Nephron progenitor cell (in vitro differentiated cells): ENCODE measurements at regions not wholly inside any gene's neighbourhood (a gene's known extent, or its start where the extent isn't known, plus 50 kb on each side); places are given as distances from the start of the nearest gene placed in this dataset.

Experiments used
- DNase-seq: peaks from one replicate; pipeline ENCODE4 v3.0.0; 2021
- H3K27ac Mint-ChIP-seq: 2 replicates; pipeline ENCODE4 v1.8.0; 2021; ENCODE audit warnings: mild to moderate bottlenecking, moderate library complexity, mixed read lengths
- H3K27me3 Mint-ChIP-seq: 2 replicates; pipeline ENCODE4 v1.8.0; 2021; ENCODE audit warnings: mild to moderate bottlenecking, low read depth, mixed read lengths; ENCODE audit not compliant: poor library complexity
- H3K36me3 Mint-ChIP-seq: 2 replicates; pipeline ENCODE4 v1.8.0; 2021; ENCODE audit warnings: low read depth, mixed read lengths
- H3K4me1 Mint-ChIP-seq: 2 replicates; pipeline ENCODE4 v1.8.0; 2021; ENCODE audit warnings: mixed read lengths
- H3K4me3 Mint-ChIP-seq: 2 replicates; pipeline ENCODE4 v1.8.0; 2021; ENCODE audit warnings: mild to moderate bottlenecking, moderate library complexity, mixed read lengths
- H3K9me3 Mint-ChIP-seq: 2 replicates; pipeline ENCODE4 v1.8.0; 2021; ENCODE audit warnings: mild to moderate bottlenecking, moderate library complexity, mixed read lengths
- CTCF ChIP-seq: fragments of 200-600 bp; sonication (generic); IDR thresholded peaks from 2 replicates; pipeline ENCODE4 v1.5.0; 2021; ENCODE audit warnings: antibody characterized with exemption

- peaks cover 3% of the 10 kb centered on the region for H3K27me3 Mint-ChIP-seq
- no peak for DNase-seq
- H3K4me3 Mint-ChIP-seq: no peak overlapping the region
- no peak overlapping the region for H3K27ac Mint-ChIP-seq
- H3K36me3 Mint-ChIP-seq: no peaks in the 10 kb centered on the region
- H3K9me3 Mint-ChIP-seq: peaks cover 4% of the 10 kb centered on the region
- no peak for TF ChIP-seq CTCF
- no peaks in the 10 kb centered on the region for H3K4me1 Mint-ChIP-seq
Measured at GRCh38 chr18:73163236-73163635, 295.4 kb upstream of the NETO1 start.

- Mint-ChIP-seq H3K4me1 (no peaks in the 10 kb centered on the region), H3K9me3 (no peaks in the 10 kb centered on the region), H3K4me3 (no peak overlapping the region), H3K27ac (no peak overlapping the region), H3K36me3 (no peaks in the 10 kb centered on the region), H3K27me3 (no peaks in the 10 kb centered on the region)
- TF ChIP-seq CTCF: no peak
- DNase-seq: no peak
Measured at GRCh38 chr18:73156117-73156516, 288.3 kb upstream of the NETO1 start.

GRCh38 chr18:73153271-73153670 lies 285.5 kb upstream of the NETO1 start:
- H3K36me3 Mint-ChIP-seq: no peaks in the 10 kb centered on the region
- no peaks in the 10 kb centered on the region for H3K9me3 Mint-ChIP-seq
- no peak overlapping the region for H3K27ac Mint-ChIP-seq
- no peak for TF ChIP-seq CTCF
- H3K4me3 Mint-ChIP-seq: no peak overlapping the region
- H3K27me3 Mint-ChIP-seq: no peaks in the 10 kb centered on the region
- no peak for DNase-seq
- no peaks in the 10 kb centered on the region for H3K4me1 Mint-ChIP-seq

- no peaks in the 10 kb centered on the region for H3K36me3 Mint-ChIP-seq
- H3K27ac Mint-ChIP-seq: no peak overlapping the region
- no peak for DNase-seq
- no peaks in the 10 kb centered on the region for H3K9me3 Mint-ChIP-seq
- no peak for TF ChIP-seq CTCF
- H3K27me3 Mint-ChIP-seq: no peaks in the 10 kb centered on the region
- no peaks in the 10 kb centered on the region for H3K4me1 Mint-ChIP-seq
- H3K4me3 Mint-ChIP-seq: no peak overlapping the region
Measured at GRCh38 chr18:73151086-73151485, 283.3 kb upstream of the NETO1 start.

GRCh38 chr18:73150199-73150598 lies 282.4 kb upstream of the NETO1 start:
- H3K36me3 Mint-ChIP-seq: no peaks in the 10 kb centered on the region
- no peak overlapping the region for H3K4me3 Mint-ChIP-seq
- no peak for DNase-seq
- no peaks in the 10 kb centered on the region for H3K9me3 Mint-ChIP-seq
- H3K27me3 Mint-ChIP-seq: no peaks in the 10 kb centered on the region
- no peak for TF ChIP-seq CTCF
- no peak overlapping the region for H3K27ac Mint-ChIP-seq
- no peaks in the 10 kb centered on the region for H3K4me1 Mint-ChIP-seq

- no peaks in the 10 kb centered on the region for H3K9me3 Mint-ChIP-seq
- H3K27ac Mint-ChIP-seq: no peak overlapping the region
- no peak for DNase-seq
- no peak overlapping the region for H3K4me3 Mint-ChIP-seq
- H3K27me3 Mint-ChIP-seq: no peaks in the 10 kb centered on the region
- no peaks in the 10 kb centered on the region for H3K4me1 Mint-ChIP-seq
- no peaks in the 10 kb centered on the region for H3K36me3 Mint-ChIP-seq
- TF ChIP-seq CTCF: no peak
Measured at GRCh38 chr18:73147590-73147989, 279.8 kb upstream of the NETO1 start.
